ENCODE measurements at regions not wholly inside any gene's neighbourhood (a gene's known extent, or its start where the extent isn't known, plus 50 kb on each side); places are given as distances from the start of the nearest gene placed in this dataset.

GRCh38 chrX:45472968-45473367 lies 272.3 kb upstream of the DIPK2B start:
- TF ChIP-seq, protein P1, sequence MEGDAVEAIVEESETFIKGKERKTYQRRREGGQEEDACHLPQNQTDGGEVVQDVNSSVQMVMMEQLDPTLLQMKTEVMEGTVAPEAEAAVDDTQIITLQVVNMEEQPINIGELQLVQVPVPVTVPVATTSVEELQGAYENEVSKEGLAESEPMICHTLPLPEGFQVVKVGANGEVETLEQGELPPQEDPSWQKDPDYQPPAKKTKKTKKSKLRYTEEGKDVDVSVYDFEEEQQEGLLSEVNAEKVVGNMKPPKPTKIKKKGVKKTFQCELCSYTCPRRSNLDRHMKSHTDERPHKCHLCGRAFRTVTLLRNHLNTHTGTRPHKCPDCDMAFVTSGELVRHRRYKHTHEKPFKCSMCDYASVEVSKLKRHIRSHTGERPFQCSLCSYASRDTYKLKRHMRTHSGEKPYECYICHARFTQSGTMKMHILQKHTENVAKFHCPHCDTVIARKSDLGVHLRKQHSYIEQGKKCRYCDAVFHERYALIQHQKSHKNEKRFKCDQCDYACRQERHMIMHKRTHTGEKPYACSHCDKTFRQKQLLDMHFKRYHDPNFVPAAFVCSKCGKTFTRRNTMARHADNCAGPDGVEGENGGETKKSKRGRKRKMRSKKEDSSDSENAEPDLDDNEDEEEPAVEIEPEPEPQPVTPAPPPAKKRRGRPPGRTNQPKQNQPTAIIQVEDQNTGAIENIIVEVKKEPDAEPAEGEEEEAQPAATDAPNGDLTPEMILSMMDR (IDR thresholded peaks at IDR 0.05) = no peak
- TF ChIP-seq POLR2A (IDR thresholded peaks at IDR 0.05) (no peak), POLR2AphosphoS5 (IDR thresholded peaks at IDR 0.05) (no peak)
